GM06990 (cell line): ENCODE measurements at regions not wholly inside any gene's neighbourhood (a gene's known extent, or its start where the extent isn't known, plus 50 kb on each side); places are given as distances from the start of the nearest gene placed in this dataset.

Experiments used
- DNase-seq: peaks from one replicate; pipeline ENCODE4 v3.0.0-alpha.2; 2011; ENCODE audit not compliant: insufficient read length; ENCODE audit errors: extremely low read depth
- H3K27me3 ChIP-seq: replicated peaks from 2 replicates; pipeline ENCODE4 v1.6.0; 2011; ENCODE audit warnings: low read length; ENCODE audit not compliant: control insufficient read depth, insufficient read depth
- H3K36me3 ChIP-seq: 2 replicates; pipeline ENCODE4 v1.5.1; 2011; ENCODE audit warnings: low read length; ENCODE audit not compliant: control insufficient read depth, insufficient read depth
- H3K4me3 ChIP-seq: replicated peaks from 2 replicates; pipeline ENCODE4 v1.5.1; 2011; ENCODE audit warnings: low read depth, mild to moderate bottlenecking, control low read depth, low read length
- CTCF ChIP-seq: IDR thresholded peaks from 2 replicates; pipeline ENCODE4 v1.5.1; 2011; ENCODE audit warnings: low read length, control low read depth, mild to moderate bottlenecking, inconsistent platforms; ENCODE audit not compliant: insufficient read depth, poor library complexity, severe bottlenecking

- no peak for TF ChIP-seq CTCF
- H3K4me3 ChIP-seq = no peak overlapping the region
- DNase-seq = no peak
- no peaks in the 10 kb centered on the region for H3K27me3 ChIP-seq
- no peaks in the 10 kb centered on the region for H3K36me3 ChIP-seq
Observed at GRCh38 chr6:19336579-19336978, 500.6 kb upstream of the ID4 start.

GRCh38 chr6:19337101-19337500 lies 500.1 kb upstream of the ID4 start:
- H3K27me3 ChIP-seq = no peaks in the 10 kb centered on the region
- TF ChIP-seq CTCF = no peak
- no peaks in the 10 kb centered on the region for H3K36me3 ChIP-seq
- no peak for DNase-seq
- H3K4me3 ChIP-seq = no peak overlapping the region

- no peak for DNase-seq
- no peak overlapping the region for H3K4me3 ChIP-seq
- no peaks in the 10 kb centered on the region for H3K36me3 ChIP-seq
- TF ChIP-seq CTCF = no peak
- H3K27me3 ChIP-seq = no peaks in the 10 kb centered on the region
Observed at GRCh38 chr6:19342616-19343015, 494.6 kb upstream of the ID4 start.

- no peaks in the 10 kb centered on the region for H3K27me3 ChIP-seq
- H3K36me3 ChIP-seq = no peaks in the 10 kb centered on the region
- H3K4me3 ChIP-seq = no peak overlapping the region
- no peak for TF ChIP-seq CTCF
- DNase-seq = no peak
Observed at GRCh38 chr6:19349429-19349828, 487.7 kb upstream of the ID4 start.

GRCh38 chr6:19354181-19354580 lies 483.0 kb upstream of the ID4 start:
- no peak for DNase-seq
- no peak for TF ChIP-seq CTCF
- Histone ChIP-seq H3K36me3 (no peaks in the 10 kb centered on the region), H3K4me3 (no peak overlapping the region), H3K27me3 (no peaks in the 10 kb centered on the region)

GRCh38 chr6:19356692-19357091 lies 480.5 kb upstream of the ID4 start:
- no peak for TF ChIP-seq CTCF
- Histone ChIP-seq H3K27me3 (no peaks in the 10 kb centered on the region), H3K4me3 (no peak overlapping the region), H3K36me3 (no peaks in the 10 kb centered on the region)
- DNase-seq = no peak
